ENCODE measurements at regions not wholly inside any gene's neighbourhood (a gene's known extent, or its start where the extent isn't known, plus 50 kb on each side); places are given as distances from the start of the nearest gene placed in this dataset.

GRCh38 chr2:40558761-40559160 is 106.9 kb upstream of the SLC8A1 start:
- no peak for DNase-seq (ENCODE audit: extremely low read depth, low read depth)
- TF ChIP-seq, protein P1, sequence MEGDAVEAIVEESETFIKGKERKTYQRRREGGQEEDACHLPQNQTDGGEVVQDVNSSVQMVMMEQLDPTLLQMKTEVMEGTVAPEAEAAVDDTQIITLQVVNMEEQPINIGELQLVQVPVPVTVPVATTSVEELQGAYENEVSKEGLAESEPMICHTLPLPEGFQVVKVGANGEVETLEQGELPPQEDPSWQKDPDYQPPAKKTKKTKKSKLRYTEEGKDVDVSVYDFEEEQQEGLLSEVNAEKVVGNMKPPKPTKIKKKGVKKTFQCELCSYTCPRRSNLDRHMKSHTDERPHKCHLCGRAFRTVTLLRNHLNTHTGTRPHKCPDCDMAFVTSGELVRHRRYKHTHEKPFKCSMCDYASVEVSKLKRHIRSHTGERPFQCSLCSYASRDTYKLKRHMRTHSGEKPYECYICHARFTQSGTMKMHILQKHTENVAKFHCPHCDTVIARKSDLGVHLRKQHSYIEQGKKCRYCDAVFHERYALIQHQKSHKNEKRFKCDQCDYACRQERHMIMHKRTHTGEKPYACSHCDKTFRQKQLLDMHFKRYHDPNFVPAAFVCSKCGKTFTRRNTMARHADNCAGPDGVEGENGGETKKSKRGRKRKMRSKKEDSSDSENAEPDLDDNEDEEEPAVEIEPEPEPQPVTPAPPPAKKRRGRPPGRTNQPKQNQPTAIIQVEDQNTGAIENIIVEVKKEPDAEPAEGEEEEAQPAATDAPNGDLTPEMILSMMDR (IDR thresholded peaks at IDR 0.05; ENCODE audit: low read depth, low read length): no peak

DNA sequence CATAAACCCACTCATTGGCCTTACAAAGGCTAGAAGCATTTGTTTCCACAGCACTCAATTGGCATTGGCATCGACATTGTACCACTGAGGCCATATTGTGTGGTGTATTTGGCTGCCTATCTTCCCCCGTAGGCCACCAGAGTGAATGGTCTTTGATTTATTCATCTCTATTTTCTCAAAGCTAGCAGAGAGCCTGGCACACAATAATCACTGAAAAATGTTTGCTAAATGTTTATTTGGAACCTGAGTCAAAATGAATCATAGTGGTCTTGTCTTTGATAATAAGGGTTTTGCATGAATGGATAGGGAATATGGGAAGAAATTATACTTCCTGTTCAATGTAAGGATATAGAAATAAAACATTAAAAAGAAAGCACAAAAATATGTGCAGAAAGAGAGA is 107.3 kb upstream of the SLC8A1 start:
- no peak for DNase-seq (ENCODE audit: extremely low read depth, low read depth)
- TF ChIP-seq, protein P1 (IDR thresholded peaks at IDR 0.05; ENCODE audit: low read depth, low read length): no peak

GRCh38 chr2:40564184-40564583 is 112.3 kb upstream of the SLC8A1 start:
- DNase-seq (ENCODE audit: extremely low read depth, low read depth): no peak
- TF ChIP-seq, protein P1 (IDR thresholded peaks at IDR 0.05; ENCODE audit: low read depth, low read length): no peak

- TF ChIP-seq, protein P1 (IDR thresholded peaks at IDR 0.05; ENCODE audit: low read depth, low read length): no peak
- DNase-seq (ENCODE audit: extremely low read depth, low read depth): no peak
These were observed 127.4 kb upstream of the SLC8A1 start for GRCh38 chr2:40579247-40579646.

- no peak for DNase-seq (ENCODE audit: extremely low read depth, low read depth)
- TF ChIP-seq, protein P1 (IDR thresholded peaks at IDR 0.05; ENCODE audit: low read depth, low read length): no peak
These were observed 132.5 kb upstream of the SLC8A1 start for GRCh38 chr2:40584432-40584831.

- TF ChIP-seq, protein P1 (IDR thresholded peaks at IDR 0.05; ENCODE audit: low read depth, low read length): no peak
These were observed 139.9 kb upstream of the SLC8A1 start for GRCh38 chr2:40591774-40592173.

GRCh38 chr2:40592218-40592617 is 140.3 kb upstream of the SLC8A1 start:
- DNase-seq (ENCODE audit: extremely low read depth, low read depth): no peak
- TF ChIP-seq, protein P1 (IDR thresholded peaks at IDR 0.05; ENCODE audit: low read depth, low read length): no peak

More at GRCh38 chr2:40591774-40592173, 139.9 kb upstream of the SLC8A1 start:
- DNase-seq (ENCODE audit: extremely low read depth, low read depth): no peak

Measured in AG09319 (cell line).